ENCODE measurements at regions not wholly inside any gene's neighbourhood (a gene's known extent, or its start where the extent isn't known, plus 50 kb on each side); places are given as distances from the start of the nearest gene placed in this dataset.

- TF ChIP-seq, protein P1, sequence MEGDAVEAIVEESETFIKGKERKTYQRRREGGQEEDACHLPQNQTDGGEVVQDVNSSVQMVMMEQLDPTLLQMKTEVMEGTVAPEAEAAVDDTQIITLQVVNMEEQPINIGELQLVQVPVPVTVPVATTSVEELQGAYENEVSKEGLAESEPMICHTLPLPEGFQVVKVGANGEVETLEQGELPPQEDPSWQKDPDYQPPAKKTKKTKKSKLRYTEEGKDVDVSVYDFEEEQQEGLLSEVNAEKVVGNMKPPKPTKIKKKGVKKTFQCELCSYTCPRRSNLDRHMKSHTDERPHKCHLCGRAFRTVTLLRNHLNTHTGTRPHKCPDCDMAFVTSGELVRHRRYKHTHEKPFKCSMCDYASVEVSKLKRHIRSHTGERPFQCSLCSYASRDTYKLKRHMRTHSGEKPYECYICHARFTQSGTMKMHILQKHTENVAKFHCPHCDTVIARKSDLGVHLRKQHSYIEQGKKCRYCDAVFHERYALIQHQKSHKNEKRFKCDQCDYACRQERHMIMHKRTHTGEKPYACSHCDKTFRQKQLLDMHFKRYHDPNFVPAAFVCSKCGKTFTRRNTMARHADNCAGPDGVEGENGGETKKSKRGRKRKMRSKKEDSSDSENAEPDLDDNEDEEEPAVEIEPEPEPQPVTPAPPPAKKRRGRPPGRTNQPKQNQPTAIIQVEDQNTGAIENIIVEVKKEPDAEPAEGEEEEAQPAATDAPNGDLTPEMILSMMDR (IDR thresholded peaks at IDR 0.05; ENCODE audit: insufficient read depth, low read depth, low read length): no peak
- no peak for TF ChIP-seq EZH2 (IDR thresholded peaks at IDR 0.05; ENCODE audit: insufficient read depth, low read length)
Measured at GRCh38 chr9:7285199-7285598, 514.4 kb downstream of the DMAC1 start.

Data from astrocyte (in vitro differentiated cells and primary cell).